Right ventricle myocardium superior (tissue), 1 donor: ENCODE measurements at regions not wholly inside any gene's neighbourhood (a gene's known extent, or its start where the extent isn't known, plus 50 kb on each side); places are given as distances from the start of the nearest gene placed in this dataset.
"Not testable (repeated sequence)": the region's sequence is repeated elsewhere in the genome, so short reads cannot be mapped to it uniquely, and the experiment has no call there.

Experiments
- ATAC-seq: fragments of 200-7000 bp; cut with Tn5 transposase; one replicate; pipeline ENCODE4 v1.9.1; 2020; ENCODE audit warnings: mild to moderate bottlenecking; ENCODE audit not compliant: poor library complexity
- DNase-seq: peaks from one replicate; pipeline ENCODE4 v3.0.0-alpha.2; 2020
- intact Hi-C: fragments of 100-400 bp; cut with DNase I; formaldehyde crosslinking; loops from one replicate; pipeline ENCODE4 v1.11.2; 2022
- donor health status: DM: no; HTN: yes; CAD: no; lungs with severe emphysema.

- intact Hi-C loops = no loop called here
- ATAC-seq (no peak), DNase-seq (no peak)
These were observed 1889.7 kb downstream of the LRRC4C start for GRCh38 chr11:39569789-39570188.

- DNase-seq (no peak), ATAC-seq (no peak)
- intact Hi-C loops = no loop called here
These were observed 1917.0 kb downstream of the LRRC4C start for GRCh38 chr11:39542460-39542859.

DNA sequence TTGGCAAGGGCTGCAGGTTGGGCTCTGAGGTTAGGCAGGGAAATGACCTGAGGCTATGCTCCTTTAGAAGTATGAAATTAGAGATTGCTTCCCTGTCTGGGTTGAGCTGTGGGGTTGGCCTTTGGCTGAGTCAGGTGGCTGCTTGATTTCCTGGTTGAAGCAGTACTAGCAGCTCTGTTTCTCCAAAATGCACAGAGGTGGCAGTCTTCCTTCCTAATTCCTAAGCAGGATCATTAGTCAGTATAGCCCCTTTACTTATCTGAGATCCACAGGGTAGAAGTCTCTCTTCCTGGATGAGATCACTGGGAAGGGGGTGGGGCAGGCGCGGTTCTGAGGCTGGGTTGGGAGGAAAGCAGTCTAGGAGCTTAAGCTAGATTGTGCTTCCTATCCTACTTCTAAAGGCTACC lies 1917.5 kb downstream of the LRRC4C start:
- no peak for DNase-seq
- ATAC-seq = no peak
- intact Hi-C loops = no loop called here

DNA sequence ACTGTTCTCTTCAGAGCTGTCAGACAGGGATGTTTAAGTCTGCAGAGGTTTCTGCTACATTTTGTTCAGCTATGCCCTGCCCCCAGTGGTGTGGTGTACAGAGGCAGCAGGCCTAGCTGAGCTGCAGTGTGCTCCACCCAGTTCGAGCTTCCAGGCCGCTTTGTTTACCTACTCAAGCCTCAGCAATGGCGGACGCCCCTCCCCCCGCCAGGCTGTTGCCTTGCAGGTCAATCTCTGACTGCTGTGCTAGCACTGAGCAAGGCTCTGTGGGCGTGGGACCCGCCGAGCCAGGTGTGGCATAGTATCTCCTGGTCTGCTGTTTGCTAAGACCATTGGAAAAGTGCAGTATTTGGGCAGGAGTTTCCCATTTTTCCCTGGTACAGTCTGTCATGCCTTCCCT lies 1923.1 kb downstream of the LRRC4C start:
- intact Hi-C loops, DNase-seq, ATAC-seq: not testable (repeated sequence)
